ENCODE measurements at regions not wholly inside any gene's neighbourhood (a gene's known extent, or its start where the extent isn't known, plus 50 kb on each side); places are given as distances from the start of the nearest gene placed in this dataset.

GRCh38 chr5:171538681-171539080 lies 119.2 kb downstream of the FGF18 start:
- no peaks in the 10 kb centered on the region for H3K9me3 ChIP-seq (ENCODE audit: insufficient read depth in 2 of 2, low read depth in 1 of 2, low read length in 1 of 2)
- H3K4me2 ChIP-seq (ENCODE audit: insufficient read depth in 1 of 2, low read depth in 2 of 2, low read length in 2 of 2) = no peak overlapping the region
- no peak overlapping the region for H3K27ac ChIP-seq (ENCODE audit: low read depth, low read length)
- no peak overlapping the region for H4K8ac ChIP-seq (ENCODE audit: extremely low read depth, insufficient read depth, low read length)
- peaks cover 2 to 11% (median 8%) of the 10 kb centered on the region in 4 experiments; a peak in 4 of 7 replicates for H3K4me1 ChIP-seq (replicated peaks in 1 of 4; ENCODE audit: control insufficient read depth in 3 of 4, insufficient read depth in 4 of 4, low read length in 3 of 4)
- no peak overlapping the region for H2BK120ac ChIP-seq (replicated peaks; ENCODE audit: low read depth, low read length)
- H3K18ac ChIP-seq (ENCODE audit: extremely low read depth, low read length) = no peak overlapping the region
- no peak overlapping the region for H3K4me3 ChIP-seq (ENCODE audit: extremely low read depth in 1 of 4, insufficient read depth in 2 of 4, low read depth in 3 of 4, low read length in 4 of 4)
- FAIRE-seq (no peak), DNase-seq (ENCODE audit: low read depth in 1 of 2, low spot score in 2 of 2) (peak in 1 of 2 experiments; percentile 16)
- H2BK20ac ChIP-seq (ENCODE audit: low read length) = no peak overlapping the region; the same call in 1 of the 2 replicates
- no peak overlapping the region for H3K4ac ChIP-seq (replicated peaks; ENCODE audit: insufficient read length, low read depth, low read length)
- H3K56ac ChIP-seq (replicated peaks; ENCODE audit: insufficient read length, low read depth, low read length) = no peak overlapping the region
- 79% methylated on average over 4 of the region's 4 CpGs; no CpG with 5 or more reads in 1 of the 2 experiments for WGBS, 2 experiments (ENCODE audit: extremely low coverage in 1 of 2, insufficient coverage in 1 of 2, insufficient read length in 1 of 2, insufficient replicate concordance in 2 of 2, low coverage in 1 of 2, low lambda C conversion rate in 2 of 2, missing lambda C conversion rate in 1 of 2)
- H3K9ac ChIP-seq (replicated peaks in 1 of 4; ENCODE audit: extremely low read depth in 1 of 4, low read depth in 3 of 4, low read length in 3 of 4) = no peak overlapping the region
- H3K23me2 ChIP-seq (ENCODE audit: low read depth, low read length) = no peaks in the 10 kb centered on the region
- POLR2A ChIA-PET (ENCODE audit: partially characterized antibody) = no interaction called here
- H2BK5ac ChIP-seq (ENCODE audit: low read depth, low read length) = no peak overlapping the region
- no peak overlapping the region for H2AK5ac ChIP-seq (ENCODE audit: low read depth, low read length)
- no peak overlapping the region for H3K14ac ChIP-seq (ENCODE audit: insufficient read length)
- no peaks in the 10 kb centered on the region for H3K36me3 ChIP-seq (ENCODE audit: control insufficient read depth in 2 of 4, insufficient read depth in 4 of 4, low read length in 3 of 4)
- no peaks in the 10 kb centered on the region for H3K79me1 ChIP-seq (ENCODE audit: low read depth, low read length)
- no peak overlapping the region for H2AFZ ChIP-seq (ENCODE audit: low read length)
- peak overlapping the region; percentile 22; the same call in 1 of the 2 replicates for H2BK12ac ChIP-seq (ENCODE audit: low read depth, low read length)
- no peaks in the 10 kb centered on the region for H3K79me2 ChIP-seq (ENCODE audit: control insufficient read depth in 1 of 2, insufficient read depth in 2 of 2, low read length in 2 of 2)
- H4K5ac ChIP-seq (ENCODE audit: insufficient read length, low read depth, low read length) = no peak overlapping the region
- CTCF ChIA-PET (ENCODE audit: partially characterized antibody) = interaction anchor here (1.6 kb wide), 1 partner anchor 21 kb away, joined by 4 read pairs; no protein-coding TSS in a partner anchor
- peaks cover 0 to 2% (median 0%) of the 10 kb centered on the region in 4 experiments; a peak in 1 of 7 replicates for H3K27me3 ChIP-seq (replicated peaks in 1 of 4; ENCODE audit: control insufficient read depth in 3 of 4, extremely low read depth in 1 of 4, insufficient read depth in 3 of 4, low read length in 3 of 4)
- no peak overlapping the region for H4K91ac ChIP-seq (replicated peaks; ENCODE audit: insufficient read length, low read length)
- H3K23ac ChIP-seq (ENCODE audit: insufficient read length) = no peak overlapping the region
- H2BK15ac ChIP-seq (ENCODE audit: low read length) = 0 out of 2 replicates have a peak overlapping the region, but pooled peaks have one; percentile 54
- no peaks in the 10 kb centered on the region for H4K20me1 ChIP-seq (replicated peaks in 1 of 2; ENCODE audit: control insufficient read depth in 1 of 2, insufficient read depth in 2 of 2, low read length in 2 of 2)
- TF ChIP-seq PHF8 (conservative IDR thresholded peaks at IDR 0.05; ENCODE audit: low read depth, low read length) = no peak
- no peak for TF ChIP-seq E2F6 (IDR thresholded peaks at IDR 0.05)
- no peak for TF ChIP-seq CBX8 (IDR thresholded peaks at IDR 0.05; ENCODE audit: borderline replicate concordance, low read depth, low read length)
- no peak for TF ChIP-seq HDAC2 (IDR thresholded peaks at IDR 0.05; ENCODE audit: borderline replicate concordance in 1 of 2, low read depth in 2 of 2, low read length in 2 of 2)
- no peak for TF ChIP-seq SIN3A (conservative IDR thresholded peaks at IDR 0.05 in 1 of 2, IDR thresholded peaks at IDR 0.05 in 1 of 2; ENCODE audit: low read depth in 1 of 2, low read length in 2 of 2)
- no peak for TF ChIP-seq CBX5 (IDR thresholded peaks at IDR 0.05; ENCODE audit: low read depth, low read length)
- no peak for TF ChIP-seq ATF3 (IDR thresholded peaks at IDR 0.05; ENCODE audit: insufficient read depth, low read depth, low read length)
- no peak for TF ChIP-seq MAX (IDR thresholded peaks at IDR 0.05)
- TF ChIP-seq POLR2AphosphoS5 (IDR thresholded peaks at IDR 0.05; ENCODE audit: low read depth, low read length) = no peak
- TF ChIP-seq EP300 (IDR thresholded peaks at IDR 0.05; ENCODE audit: borderline replicate concordance in 1 of 2, low read depth in 2 of 2, low read length in 2 of 2) = no peak
- no peak for TF ChIP-seq SAP30 (IDR thresholded peaks at IDR 0.05; ENCODE audit: insufficient read depth, insufficient replicate concordance, low read length)

All from H1 (cell line).